Stomach (tissue), 4 donors: ENCODE measurements at regions not wholly inside any gene's neighbourhood (a gene's known extent, or its start where the extent isn't known, plus 50 kb on each side); places are given as distances from the start of the nearest gene placed in this dataset.

Source experiments
- CTCF ChIP-seq, 7 experiments: fragments of 450-650 bp in 4 of 7; fragments of 200-600 bp in 3 of 7; sonication (generic) in 3 of 7; IDR thresholded peaks; one replicate each; pipeline ENCODE4 v1.5.1; 2016 to 2019; ENCODE audit warnings: antibody characterized with exemption in 7 of 7, control low read depth in 2 of 7, mild to moderate bottlenecking in 1 of 7
- EP300 ChIP-seq: sonication (generic); formaldehyde crosslinking; IDR thresholded peaks from one replicate; pipeline ENCODE4 v1.6.1; 2017; ENCODE audit warnings: antibody characterized with exemption
- POLR2A ChIP-seq, 4 donors: fragments of 450-650 bp; IDR thresholded peaks; one replicate each; pipeline ENCODE4 v1.6.1; 2016; ENCODE audit warnings: antibody characterized with exemption in 4 of 4, control low read depth in 2 of 4, mild to moderate bottlenecking in 1 of 4, moderate library complexity in 1 of 4
- POLR2AphosphoS5 ChIP-seq, 3 donors: sonication (generic); formaldehyde crosslinking; IDR thresholded peaks; one replicate each; pipeline ENCODE4 v1.6.1; 2016; ENCODE audit warnings: antibody characterized with exemption in 3 of 3

- no peak for TF ChIP-seq CTCF (IDR thresholded peaks at IDR 0.05)
- TF ChIP-seq POLR2A (IDR thresholded peaks at IDR 0.05): no peak
- no peak for TF ChIP-seq POLR2AphosphoS5 (IDR thresholded peaks at IDR 0.05)
- no peak for TF ChIP-seq EP300
Observed at GRCh38 chr5:51203598-51203997, 179.7 kb upstream of the ISL1 start.
